NCI-H345 (cell line): ENCODE measurements at regions not wholly inside any gene's neighbourhood (a gene's known extent, or its start where the extent isn't known, plus 50 kb on each side); places are given as distances from the start of the nearest gene placed in this dataset.
"Not testable (repeated sequence)": the region's sequence is repeated elsewhere in the genome, so short reads cannot be mapped to it uniquely, and the experiment has no call there.

Source experiments
- DNase-seq: peaks from one replicate; lab custom pipeline; 2025; lab: John Stamatoyannopoulos, UW

- not testable (repeated sequence) for DNase-seq
Measured at GRCh38 chr20:30393523-30393922, 863.9 kb upstream of the DEFB115 start.

GRCh38 chr20:30397111-30397510 is 860.4 kb upstream of the DEFB115 start:
- not testable (repeated sequence) for DNase-seq

- not testable (repeated sequence) for DNase-seq
Measured at GRCh38 chr20:30405061-30405460, 852.4 kb upstream of the DEFB115 start.

GRCh38 chr20:30405585-30405984 is 851.9 kb upstream of the DEFB115 start:
- not testable (repeated sequence) for DNase-seq

- not testable (repeated sequence) for DNase-seq
Measured at GRCh38 chr20:30406370-30406769, 851.1 kb upstream of the DEFB115 start.

GRCh38 chr20:30412972-30413371 is 844.5 kb upstream of the DEFB115 start:
- no peak for DNase-seq

GRCh38 chr20:30417387-30417786 is 840.1 kb upstream of the DEFB115 start:
- not testable (repeated sequence) for DNase-seq

GRCh38 chr20:30418378-30418777 is 839.1 kb upstream of the DEFB115 start:
- not testable (repeated sequence) for DNase-seq

- no peak for DNase-seq
Measured at GRCh38 chr20:30419466-30419865, 838.0 kb upstream of the DEFB115 start.

- not testable (repeated sequence) for DNase-seq
Measured at GRCh38 chr20:30419871-30420420, 837.5 kb upstream of the DEFB115 start.
